Stimulated activated CD4-positive, alpha-beta T cell treated with anti-CD3 and anti-CD28 coated beads, TNF-alpha, amount 100 ng/mL, for 1 hour (primary cell): ENCODE measurements at regions not wholly inside any gene's neighbourhood (a gene's known extent, or its start where the extent isn't known, plus 50 kb on each side); places are given as distances from the start of the nearest gene placed in this dataset.

Source experiments
- DNase-seq, 3 donors: peaks; one replicate each; pipeline ENCODE4 v3.0.0-alpha.2; 2020; ENCODE audit warnings: low read depth in 3 of 3, low spot score in 1 of 3

GRCh38 chr1:229079016-229079595, 191.8 kb upstream of the RAB4A start:
- no peak for DNase-seq

DNA sequence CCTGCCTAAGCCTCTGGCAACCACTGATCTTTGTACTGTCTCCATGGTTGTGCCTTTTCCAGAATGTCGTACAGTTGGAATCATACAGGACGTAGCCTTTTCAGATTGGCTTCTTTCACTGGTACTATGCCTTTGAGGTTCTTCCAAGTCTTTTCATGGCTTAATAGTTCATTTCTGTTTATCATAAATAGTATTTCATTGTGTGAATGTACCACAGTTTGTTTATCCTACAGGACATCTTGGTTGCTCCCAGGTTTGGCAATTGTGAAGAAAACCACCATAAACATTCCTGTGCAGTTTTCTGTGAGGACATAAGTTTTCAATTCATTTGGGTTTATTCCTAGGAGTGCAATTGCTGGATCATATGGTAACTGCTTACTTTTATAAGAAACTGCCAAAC, 190.6 kb upstream of the RAB4A start:
- DNase-seq, result no peak

DNA sequence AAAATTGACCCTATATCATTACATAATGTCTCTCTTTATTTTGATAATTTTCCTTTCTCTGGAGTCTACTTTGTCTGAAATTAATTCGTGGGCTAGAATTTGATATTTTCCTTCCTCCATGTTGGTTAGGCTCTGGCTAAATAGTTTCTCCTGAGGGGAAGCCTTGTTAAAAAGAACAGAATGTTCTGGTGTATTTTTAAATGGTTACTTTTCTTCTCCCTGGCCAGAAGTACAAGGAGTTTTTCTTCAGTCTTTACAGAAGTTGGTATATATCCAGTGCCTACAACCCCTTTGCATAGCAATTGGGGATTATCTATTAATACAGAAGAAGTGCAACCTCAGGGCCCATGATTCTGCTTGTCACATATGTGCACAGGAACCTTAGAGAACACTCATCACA, 185.6 kb upstream of the RAB4A start:
- no peak for DNase-seq

GRCh38 chr1:229086091-229086490, 184.8 kb upstream of the RAB4A start:
- no peak for DNase-seq

DNA sequence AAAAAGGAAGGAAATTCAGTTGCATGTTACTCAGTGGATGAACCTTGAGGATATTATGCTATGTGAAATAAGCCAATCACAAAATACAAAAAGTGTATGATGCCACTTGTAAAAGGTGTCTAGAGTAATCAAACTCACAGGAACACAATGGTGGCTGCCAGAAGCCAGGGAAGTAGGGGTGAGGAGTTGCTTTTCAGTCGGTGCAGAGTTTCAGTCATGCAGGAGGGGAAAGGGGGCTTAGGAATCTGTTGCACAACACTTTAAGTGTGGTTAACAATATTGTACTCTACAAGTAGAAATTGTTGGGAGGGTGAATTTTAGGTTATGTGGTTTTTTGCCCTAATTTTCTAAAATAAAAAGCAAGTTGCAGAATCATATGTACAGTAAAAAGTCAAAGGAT, 184.2 kb upstream of the RAB4A start:
- no peak for DNase-seq

DNA sequence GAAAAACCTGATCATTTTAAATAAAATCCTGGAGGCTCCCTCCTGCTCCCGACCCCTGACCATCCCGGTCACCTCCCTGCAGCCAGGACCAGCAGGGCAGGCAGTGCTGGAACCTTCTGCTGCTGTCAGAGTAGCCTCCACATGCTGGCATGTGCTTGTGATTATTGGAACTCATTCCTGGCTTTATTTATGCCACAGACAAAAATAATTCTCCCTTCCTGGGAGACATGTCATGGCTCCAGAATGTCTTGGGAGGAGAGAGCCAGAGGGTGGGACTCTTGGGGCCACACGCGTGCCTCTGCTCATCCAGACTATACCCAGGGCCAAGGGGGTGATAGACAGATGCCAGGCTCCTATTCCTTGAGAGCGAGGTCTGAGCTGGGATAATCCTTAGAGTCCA, 183.6 kb upstream of the RAB4A start:
- DNase-seq, result no peak

- DNase-seq, result no peak
Measured at GRCh38 chr1:229087906-229088305, 183.0 kb upstream of the RAB4A start.

DNA sequence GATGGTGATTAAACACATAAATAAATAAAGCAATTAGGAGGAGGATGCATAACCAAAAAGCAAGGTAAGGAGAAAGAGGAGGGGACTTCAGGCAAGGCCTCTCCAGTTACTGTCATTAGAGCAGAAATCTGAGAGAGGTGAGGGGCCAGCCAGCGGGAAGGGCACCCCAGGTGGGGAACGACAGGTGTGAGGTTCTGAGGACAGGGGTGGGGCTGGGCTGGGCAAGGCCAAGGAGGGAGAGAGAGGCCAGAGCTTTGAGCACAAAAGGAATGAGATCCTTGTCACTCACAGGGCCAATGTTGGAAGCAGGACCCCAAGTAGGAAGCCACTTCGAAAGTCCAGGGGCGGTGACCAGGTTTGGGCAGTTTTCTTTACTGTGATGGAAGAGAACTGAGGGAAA, 182.2 kb upstream of the RAB4A start:
- DNase-seq, result no peak

- no peak for DNase-seq
Measured at GRCh38 chr1:229089586-229090208, 181.2 kb upstream of the RAB4A start.

DNA sequence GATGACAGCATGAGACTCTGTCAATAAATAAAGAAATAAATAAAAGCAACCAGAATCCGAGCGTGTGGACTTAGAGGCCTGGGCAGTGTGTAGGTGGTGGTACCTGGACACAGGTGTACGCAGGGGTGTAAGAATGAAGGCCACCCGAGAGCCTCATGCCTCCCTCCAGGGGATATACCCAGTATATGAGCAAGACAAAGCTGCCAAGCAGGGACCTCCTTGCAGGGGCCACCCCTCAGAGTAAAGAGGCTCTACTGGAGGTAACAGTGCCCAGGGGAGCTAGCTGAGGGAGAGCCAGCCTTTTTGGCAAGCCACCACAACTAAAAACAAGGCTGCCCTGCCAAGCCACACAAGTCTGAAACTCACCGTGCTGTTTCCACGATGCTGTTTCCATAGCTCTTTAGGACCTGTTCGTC, 179.2 kb upstream of the RAB4A start:
- DNase-seq, result no peak

- no peak for DNase-seq
Measured at GRCh38 chr1:229092377-229093237, 178.3 kb upstream of the RAB4A start.

DNA sequence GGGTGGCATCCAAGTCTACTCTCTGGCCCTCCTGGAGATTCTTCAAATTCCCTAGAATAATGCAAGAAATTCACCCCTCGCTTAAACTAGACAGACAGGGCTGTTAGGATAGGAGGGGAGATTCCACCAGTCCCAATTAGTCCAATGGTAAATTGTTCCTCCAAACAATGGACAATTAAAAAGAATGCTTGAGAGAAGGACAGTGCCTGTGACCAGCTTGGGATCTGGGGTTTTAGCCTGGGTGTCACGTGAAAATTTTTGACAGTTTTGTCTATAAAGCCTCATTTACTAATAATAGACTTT, 177.7 kb upstream of the RAB4A start:
- DNase-seq, result no peak

DNA sequence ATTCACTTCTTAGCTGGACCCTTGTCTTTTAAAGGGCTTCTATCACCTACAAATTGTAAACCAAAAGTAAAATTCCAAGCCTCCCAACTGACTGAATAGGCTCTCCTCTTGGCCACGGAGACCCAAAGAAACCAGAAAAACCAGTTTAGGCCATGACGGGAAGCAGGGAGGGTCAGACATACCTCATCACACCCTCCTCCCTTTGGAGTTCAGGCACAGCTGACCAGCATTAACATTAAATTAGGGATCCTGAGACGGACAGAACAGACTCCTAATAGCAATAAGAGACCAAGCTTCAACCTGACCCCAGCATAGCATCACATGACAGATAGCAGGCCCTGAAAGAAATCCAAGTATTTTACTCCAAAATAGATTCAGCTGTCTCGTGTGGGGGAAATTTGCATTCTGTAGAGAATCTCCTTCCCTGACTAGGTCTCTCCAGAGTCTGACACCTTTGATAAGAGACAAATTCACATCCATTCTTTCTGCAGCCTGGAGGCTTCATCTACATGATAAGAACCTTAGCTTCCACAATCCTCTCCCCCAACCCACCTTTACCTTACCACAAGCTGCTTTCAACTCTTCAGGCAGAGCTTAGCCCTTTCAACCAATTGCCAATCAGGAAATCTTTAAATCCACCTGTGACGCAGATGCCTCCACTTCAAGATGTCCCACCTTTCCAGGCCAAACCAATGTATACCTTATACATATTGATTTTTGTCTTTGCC, 177.1 kb upstream of the RAB4A start:
- no peak for DNase-seq

GRCh38 chr1:229094476-229095311, 176.2 kb upstream of the RAB4A start:
- DNase-seq, result no peak

- DNase-seq, result no peak
Measured at GRCh38 chr1:229095325-229095724, 175.6 kb upstream of the RAB4A start.

GRCh38 chr1:229097356-229097755, 173.6 kb upstream of the RAB4A start:
- no peak for DNase-seq

- DNase-seq, result no peak
Measured at GRCh38 chr1:229098361-229098760, 172.6 kb upstream of the RAB4A start.

GRCh38 chr1:229098903-229099578, 171.9 kb upstream of the RAB4A start:
- no peak for DNase-seq

DNA sequence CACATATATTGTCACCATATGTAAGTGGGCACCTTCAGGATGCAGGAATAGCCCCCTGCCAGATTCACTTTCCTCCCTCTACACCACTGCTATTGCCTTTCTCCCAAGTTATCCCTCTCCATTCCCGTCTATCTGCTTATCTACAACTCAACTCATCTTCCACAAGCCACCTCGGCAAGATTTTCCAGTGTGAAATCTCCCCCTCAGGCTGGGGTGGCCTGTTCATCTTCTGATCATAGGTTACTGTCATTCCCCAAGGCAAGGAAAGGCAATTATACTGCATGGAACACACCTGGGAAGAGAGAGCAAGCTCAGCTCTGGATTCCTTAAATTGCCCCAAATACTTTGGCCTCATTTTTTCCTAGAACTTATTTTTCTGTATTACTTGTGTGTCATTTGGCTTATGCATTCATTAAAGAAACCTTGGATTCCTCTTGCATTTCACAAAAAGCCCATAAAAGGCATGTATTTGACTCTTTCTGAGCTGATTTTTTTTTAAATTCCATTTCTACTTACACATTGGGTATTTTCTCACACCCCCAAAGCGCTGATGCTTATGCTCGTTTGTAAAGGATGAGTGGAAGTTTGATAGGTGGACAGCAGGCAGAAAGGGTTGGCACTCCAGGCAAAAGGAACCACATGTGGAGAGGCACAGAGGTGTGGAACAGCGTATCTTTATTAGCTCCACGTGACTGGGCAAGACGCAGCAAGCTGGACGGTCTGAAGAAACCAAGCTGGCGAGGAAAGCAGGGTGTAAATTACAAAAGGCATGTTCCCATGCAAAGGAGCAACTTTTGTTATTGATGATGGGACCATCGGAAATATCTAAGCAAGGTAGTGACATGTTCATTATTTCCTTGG, 169.7 kb upstream of the RAB4A start:
- DNase-seq, result no peak
